ENCODE measurements at regions not wholly inside any gene's neighbourhood (a gene's known extent, or its start where the extent isn't known, plus 50 kb on each side); places are given as distances from the start of the nearest gene placed in this dataset.

- DNase-seq (ENCODE audit: low read depth) = no peak
- TF ChIP-seq CTCF (conservative IDR thresholded peaks at IDR 0.05; ENCODE audit: low read depth, low read length) = no peak
- no peak overlapping the region for H3K4me3 ChIP-seq (ENCODE audit: low read length)
Observed at GRCh38 chr11:103010891-103011290, 55.4 kb upstream of the MMP13 start.

DNA sequence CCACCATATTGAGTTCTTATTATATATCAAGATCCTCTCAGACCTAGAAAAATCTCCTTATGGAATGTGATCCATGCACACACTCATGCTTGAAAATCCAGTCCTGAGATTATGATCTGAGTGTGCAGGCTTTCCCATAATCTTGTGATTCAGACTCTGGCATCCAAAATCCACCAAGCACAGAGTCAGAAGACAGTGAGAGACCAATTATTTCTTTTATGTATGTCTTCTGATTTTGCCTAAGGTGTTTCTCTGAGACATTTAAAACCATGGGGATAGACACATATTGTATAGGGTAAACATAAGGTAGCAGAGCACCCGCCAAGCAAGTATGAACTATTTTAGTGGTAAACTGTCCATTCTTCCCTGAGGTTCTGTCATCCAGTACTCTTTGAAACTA, 52.0 kb upstream of the MMP13 start:
- peak; percentile 28 for DNase-seq (ENCODE audit: low read depth)
- no peak overlapping the region for H3K4me3 ChIP-seq (ENCODE audit: low read length)
- TF ChIP-seq CTCF (conservative IDR thresholded peaks at IDR 0.05; ENCODE audit: low read depth, low read length) = no peak
